ENCODE measurements at regions not wholly inside any gene's neighbourhood (a gene's known extent, or its start where the extent isn't known, plus 50 kb on each side); places are given as distances from the start of the nearest gene placed in this dataset.

DNA sequence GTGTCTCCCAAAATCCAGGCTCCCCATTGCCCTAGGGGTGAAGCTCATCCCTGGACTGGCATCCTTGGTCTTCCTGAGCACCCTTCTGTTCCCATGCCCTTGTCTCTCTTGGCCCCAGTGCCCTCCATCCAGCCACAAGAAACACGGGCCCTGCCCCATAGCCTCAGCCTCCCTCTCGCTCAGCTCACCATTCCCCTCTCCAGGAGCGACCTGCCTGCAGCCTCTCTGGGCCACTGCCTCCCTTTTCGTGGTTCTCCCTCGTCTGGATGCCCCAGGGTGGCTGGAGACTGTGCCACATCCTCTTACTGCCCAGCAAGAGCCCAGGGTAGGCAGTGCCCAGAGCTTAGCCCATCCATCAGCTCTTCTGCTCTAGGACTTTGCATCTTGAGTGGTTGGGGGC is 532.1 kb downstream of the TBC1D22A start:
- DNase-seq, result no peak

DNA sequence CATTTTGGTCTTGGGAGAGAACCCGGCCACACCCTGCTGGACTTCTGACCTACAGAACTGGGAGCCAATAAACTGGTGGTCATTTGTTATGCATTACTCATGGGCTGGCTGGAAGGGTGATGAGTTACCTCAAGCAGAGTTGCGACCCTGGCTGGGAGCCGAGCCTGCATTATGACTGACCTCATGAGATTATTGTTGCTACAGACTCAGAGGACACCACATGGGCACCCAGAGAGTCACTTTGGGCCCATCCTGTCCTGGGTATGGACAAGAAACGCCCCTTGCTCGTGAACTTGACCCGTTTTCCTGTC is 531.7 kb downstream of the TBC1D22A start:
- DNase-seq, result no peak

DNA sequence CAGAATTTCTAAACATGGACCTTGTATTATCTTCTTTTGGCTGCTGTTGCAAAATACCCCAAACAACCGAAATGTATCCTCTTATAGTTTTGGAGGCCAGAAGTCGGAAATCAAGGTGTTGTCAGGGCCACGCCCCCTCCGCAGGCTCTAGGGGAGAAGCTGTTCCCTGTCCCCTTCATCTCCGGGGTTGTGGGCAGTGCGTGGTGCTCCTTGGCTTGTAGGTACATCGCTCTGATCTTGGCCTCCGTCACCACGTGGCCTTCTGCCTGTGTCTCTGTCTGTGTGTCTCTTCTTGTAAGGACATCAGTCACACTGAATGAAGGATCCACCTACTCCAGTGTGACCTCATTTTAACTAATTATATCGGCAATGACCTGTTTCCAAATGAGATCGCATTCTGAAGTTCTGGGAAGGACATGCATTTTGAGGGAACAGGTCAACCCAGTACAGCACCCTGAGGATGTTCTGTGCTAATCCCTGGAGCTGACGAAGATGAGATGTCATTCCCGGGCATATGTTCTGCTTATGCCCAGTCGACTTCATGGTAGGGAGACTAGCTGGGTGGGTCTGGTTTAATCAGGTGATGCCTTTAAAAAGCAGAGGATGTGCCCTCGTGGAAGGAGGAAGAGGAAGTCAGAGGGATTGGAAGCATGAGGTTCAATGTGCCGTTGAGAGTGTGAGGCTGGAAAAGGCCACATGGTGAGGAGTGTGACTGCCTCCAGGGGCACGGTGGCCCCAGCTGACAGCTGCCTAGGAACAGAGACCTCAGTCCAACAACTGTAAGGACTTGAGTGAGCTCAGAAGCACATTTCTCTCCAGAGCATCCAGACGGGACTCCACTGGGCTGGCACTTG is 531.1 kb downstream of the TBC1D22A start:
- no peak for DNase-seq

DNA sequence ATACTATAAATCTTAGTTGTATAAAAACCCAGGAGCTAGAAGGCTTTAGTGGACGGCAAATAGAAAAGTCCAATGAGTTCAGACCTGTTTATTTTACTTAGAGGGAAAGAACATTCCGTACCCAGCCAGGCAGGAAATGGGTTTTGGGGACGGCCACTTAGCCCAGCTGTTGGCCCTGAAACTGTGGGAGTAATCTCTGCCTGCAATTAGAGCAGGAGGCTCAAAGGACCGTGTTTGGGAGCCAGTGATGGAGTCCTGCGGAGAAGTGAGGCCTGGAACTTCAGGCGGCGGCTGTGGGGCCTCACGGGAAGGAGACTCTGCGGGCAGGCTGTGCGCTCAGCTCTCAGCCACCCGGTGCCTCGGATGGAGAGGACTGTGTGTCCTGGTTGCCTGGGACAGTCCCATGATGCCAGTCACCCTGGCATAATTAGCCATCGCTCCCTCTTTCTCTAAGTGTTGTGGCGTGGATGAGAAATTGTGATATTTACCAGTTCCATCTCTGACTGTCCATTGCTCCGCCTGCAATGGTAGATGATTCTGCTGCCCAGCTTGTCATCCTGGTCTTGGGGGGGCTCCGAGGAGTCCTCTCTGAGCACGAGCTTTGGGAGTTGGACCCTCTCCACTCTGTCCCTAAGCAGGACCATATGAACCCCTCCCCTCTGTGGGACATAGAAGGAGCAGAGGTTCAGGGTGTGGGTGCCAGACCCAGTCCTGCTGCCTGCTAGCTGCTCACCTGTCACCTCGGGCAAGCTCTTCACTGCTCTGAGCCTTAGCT is 530.3 kb downstream of the TBC1D22A start:
- no peak for DNase-seq

DNA sequence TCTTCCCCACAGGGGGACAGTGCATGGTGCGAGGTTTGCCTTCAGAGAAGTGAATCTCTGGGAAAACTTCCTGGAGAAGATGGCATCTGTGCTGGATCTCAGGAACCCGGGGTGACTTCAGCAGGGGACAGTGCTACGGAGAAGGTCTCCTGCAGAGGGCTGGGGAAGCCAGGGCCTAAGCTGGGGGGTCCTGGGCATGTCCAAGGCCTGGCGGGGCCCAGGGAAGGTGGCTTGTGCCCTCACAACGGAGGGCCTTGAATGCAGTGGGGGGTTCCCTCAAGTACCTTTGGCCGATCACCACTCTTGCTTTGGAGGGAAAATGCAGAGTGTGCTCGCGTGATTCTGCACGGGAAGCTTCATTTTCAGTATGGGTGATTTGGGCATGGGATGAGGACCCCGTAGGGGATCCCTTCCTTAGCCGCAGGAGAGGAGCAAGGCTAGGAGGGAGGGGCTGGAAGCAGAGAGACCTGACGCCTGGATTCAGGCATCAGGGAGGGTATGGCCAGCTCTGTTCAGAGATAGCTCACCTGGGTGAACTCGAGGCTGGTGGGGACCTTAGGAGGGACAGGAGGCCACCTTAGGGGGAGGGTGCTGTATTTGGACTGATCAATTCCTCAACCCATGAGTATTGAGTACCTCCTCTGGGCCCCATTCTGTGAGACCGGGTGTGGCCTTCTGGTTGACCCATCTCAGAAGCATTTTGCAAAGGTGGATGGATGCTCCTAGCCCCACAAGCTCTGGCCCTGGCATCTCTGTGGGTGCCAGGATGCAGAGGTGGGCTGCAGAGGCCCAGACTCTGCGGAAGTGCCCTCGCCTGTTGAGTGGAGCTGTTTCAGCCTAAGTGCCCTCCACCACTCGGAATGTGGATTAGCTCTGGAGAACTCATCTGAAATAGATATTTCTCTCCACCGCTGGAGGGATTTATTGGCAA is 529.4 kb downstream of the TBC1D22A start:
- no peak for DNase-seq

DNA sequence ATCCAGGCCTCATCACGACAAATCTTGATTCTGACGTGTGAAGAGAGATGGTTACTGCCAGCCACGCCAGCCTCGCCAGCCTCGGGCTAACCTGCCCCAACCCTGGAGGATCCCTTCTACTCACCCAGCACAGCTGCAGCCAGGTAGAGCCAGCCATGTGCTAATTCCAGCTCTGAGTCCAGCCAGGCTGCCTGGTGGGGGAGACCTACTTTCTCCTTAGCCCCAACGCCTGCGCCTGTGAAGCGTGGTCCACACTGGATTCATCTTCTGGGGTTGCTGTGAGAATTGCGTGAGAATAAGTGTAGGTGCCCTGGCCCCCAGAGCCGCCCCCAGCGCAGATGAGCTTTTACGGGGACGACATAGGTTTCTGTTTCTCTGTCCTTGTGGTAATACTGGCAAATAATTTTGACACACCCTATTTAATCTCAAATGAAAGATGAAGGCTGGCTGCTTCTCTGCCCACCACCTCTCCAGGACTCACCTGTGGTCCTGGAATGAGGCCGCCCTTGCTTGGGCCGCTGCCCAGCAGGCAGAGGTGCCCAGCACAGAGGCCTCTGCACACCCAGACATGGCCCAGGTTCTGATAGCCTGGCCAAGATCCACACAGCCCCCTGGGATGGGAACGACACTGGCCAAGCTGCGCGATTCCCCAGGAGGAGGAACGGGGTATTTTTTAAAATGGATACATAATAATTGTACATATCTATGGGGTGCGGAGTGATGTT is 528.4 kb downstream of the TBC1D22A start:
- no peak for DNase-seq

DNA sequence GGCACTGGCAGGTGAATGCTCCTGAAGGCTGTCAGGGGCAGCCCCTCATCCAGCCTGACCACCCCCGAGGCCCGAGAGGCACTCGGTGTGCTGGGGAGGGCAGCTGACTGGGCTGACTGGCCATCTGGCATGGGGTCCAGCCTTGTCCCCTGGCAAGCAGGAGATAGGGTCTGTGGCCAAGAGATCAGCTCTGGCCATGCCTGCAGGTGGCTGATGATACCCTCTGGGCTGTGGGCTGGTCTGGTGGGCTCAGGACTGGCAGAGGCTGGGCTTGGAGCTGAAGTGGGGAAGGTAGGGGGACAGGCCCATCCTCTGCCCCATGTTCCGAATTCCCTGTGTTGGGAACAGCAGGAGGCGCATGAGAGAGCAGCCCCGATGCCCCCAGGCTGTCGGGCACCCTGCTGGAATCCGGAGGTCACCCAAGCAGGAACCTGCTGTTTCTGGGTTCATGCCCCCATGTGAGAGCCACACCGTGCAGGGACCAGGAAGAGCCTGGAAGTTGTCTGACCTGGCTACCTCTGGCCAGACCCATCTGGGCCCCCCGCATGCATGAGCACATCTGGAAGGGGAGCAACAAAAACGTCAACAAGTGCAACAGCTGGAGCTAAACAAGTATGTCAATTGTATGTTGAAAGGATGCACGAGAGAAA is 527.0 kb downstream of the TBC1D22A start:
- DNase-seq, result no peak

DNA sequence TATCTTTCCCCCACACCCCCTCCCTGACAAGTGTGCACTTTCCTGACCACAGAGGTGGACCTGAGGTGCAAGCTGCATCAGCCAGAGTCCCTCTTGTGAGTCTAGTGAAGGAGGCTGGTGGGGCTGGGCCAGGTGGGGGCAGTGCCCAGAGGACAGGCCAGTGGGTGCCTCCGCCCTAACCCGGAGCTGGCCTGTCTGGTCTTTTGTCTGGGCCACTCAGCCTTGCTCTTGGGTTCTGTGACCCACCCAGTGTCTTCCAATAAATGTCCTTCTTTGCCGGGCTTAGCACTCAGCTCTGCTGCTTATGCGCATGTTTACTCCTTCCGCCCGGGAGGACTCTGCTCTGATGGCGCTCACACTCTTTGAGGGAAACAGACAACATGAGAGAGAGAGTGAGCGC is 526.2 kb downstream of the TBC1D22A start:
- no peak for DNase-seq

DNA sequence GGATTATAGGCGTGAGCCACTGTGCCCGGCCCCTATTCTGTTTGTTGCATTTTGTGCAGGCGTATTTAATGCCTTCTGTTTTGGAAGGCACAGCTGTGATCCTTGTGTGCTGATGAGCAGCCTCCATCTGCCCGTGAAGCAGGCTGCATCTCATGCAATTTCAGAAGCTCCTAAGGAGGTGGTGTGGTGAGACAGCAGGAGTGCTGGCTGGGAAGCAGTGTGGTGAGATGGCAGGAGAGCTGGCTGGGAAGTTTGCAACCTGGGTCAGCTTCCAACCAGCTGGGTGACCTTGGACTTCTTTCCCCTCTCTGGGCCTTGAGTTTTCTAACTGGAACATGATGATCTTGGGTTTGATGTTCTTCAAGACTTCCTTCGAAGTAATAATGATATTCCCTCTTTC is 525.1 kb downstream of the TBC1D22A start:
- DNase-seq, result no peak

DNA sequence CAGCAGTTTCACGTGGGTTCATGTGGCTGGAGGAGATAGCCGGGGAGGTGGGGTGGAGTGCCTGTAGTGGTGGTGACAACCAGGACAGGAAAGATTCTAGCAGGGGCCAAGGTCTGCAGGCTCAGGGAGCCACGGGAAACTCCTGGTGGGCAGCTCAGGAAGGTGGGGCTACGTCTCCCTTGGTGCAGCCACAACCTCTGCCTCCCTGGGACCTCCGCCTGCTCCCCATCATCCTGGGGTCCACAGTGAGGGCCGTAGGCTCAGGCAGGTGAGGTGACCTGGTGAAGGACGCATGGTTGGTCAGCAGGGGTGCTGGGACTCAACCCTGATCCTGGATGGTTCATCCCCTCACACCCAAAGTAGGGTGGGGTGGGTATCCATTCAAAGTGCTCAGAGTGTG is 524.1 kb downstream of the TBC1D22A start:
- no peak for DNase-seq

DNA sequence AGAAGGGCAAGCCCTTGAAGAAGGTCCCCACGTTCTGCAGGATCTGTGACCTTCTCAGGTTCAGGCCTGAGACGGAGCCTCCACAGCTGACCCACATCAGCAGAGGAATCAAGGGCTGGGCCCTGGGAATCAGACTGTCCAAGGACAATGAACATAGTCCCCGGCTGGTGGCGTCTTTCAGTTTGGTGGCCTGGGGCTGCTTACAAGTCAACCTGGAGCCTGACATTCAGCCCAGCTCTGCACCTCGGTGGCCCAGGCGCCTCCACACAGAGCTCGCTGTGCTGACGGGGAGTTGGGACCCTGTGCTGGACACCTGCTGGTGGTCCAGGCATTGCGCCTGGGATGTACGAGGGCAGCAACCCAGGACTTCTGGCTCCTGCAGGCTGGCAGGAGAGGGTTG is 523.5 kb downstream of the TBC1D22A start:
- no peak for DNase-seq

DNA sequence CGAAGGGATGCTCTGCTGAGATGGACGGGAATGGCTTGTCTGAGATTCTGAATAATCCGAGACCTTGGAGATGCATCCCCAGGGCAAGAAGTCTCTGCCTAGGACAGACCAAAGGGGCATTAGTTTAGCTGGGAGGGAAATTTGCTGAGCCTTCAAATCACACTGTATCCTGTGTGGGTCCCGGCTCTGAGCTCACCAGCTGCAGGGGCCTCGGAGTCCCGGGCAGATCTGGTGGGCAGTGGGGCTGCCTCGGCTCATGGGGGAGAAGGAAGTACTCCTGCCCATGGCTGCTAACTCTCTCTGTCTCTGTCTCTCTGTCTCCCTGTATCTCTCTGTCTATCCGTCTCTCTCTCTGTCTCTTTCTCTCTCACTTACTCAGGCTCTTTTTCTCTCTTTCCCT is 522.4 kb downstream of the TBC1D22A start:
- DNase-seq, result no peak

DNA sequence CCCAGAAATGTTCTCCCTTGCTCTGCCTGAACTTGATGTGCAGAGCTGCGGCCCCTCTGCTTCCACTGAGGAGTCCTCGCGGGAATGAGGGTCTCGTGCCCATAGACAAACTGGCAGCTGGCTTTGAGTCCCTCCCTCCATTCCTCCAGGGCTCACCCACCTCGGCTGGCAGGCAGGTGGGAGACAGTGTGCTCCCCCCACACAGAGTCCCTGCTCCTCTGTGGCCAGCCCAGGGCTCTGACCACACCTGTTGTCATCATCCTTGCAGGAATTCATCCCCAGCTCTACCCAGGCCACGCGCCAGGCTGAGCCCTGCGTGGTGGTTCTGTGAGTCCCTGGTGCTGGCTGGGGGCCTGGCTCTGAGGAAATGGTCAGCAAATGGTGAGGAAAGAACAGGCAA is 521.9 kb downstream of the TBC1D22A start:
- DNase-seq, result no peak

DNA sequence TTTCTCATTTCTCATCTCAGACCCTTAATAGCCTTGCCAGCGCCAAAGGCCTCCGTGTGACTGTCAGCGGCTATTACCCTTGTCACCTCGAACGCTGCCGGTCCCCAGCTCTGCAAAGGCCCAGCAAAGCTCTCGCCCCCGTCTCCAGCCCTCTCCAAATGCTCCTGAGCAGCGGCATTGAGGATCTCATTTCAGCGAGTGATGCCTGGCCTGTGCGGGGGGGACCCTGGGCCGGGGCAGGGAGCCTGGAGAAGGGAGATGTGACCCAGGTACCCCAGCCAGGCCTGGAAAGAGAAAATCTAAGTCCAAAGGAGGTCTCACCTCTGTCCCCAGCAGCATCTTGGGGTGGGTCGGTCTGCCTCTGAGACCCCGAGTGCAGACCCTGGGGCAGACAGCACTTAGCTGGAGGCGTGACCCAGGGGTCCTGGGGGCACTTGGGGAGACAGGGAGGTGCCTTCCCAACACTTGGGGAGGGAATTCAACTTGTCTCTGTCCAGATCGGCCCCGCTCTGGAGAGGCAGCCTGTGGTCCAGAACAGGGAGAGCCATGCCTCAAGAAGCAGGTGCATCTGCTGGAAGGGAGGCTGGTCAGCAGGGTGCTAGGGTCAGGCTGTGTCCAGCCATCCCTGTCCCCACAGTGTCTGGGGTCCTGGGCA is 521.3 kb downstream of the TBC1D22A start:
- no peak for DNase-seq

DNA sequence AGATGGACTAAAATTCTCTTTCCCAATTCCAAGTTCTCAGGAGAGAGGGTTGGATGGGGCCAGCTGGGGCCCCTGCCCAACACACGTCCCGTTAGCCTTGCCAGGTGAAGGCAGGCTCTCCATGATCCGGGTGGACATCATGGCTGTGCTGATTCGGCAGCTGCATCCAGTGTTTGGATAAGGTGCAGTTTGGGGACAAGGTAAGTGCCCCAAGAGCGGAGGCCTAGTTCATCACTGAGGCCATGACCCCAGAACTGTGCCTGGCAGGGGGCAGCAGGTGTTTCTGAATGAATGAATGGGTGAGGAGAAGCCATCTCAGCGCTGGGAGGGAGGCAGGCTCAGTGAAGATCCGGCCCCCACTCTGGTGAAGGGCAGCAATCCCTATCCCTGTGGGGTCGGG is 520.4 kb downstream of the TBC1D22A start:
- no peak for DNase-seq

DNA sequence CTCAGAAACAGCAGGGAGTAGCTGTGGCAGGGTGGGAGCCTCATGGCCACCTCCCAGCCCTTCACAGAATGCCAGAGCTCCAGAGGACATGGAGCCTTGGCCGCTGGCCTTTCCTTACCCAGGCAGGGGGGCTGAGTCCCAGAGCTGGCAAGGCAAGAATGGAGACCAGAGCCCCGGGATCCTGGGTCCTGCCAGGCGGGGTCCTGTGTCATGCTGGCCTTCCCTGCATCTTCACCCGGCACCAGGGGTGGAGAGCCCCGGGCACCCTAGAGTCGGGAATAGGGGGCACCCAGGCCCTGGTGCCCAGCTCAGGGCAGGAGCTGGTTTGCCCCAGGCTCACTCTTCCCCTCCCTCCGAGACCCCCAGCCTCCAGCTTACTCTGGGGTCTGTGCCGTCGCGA is 519.9 kb downstream of the TBC1D22A start:
- DNase-seq, result no peak

DNA sequence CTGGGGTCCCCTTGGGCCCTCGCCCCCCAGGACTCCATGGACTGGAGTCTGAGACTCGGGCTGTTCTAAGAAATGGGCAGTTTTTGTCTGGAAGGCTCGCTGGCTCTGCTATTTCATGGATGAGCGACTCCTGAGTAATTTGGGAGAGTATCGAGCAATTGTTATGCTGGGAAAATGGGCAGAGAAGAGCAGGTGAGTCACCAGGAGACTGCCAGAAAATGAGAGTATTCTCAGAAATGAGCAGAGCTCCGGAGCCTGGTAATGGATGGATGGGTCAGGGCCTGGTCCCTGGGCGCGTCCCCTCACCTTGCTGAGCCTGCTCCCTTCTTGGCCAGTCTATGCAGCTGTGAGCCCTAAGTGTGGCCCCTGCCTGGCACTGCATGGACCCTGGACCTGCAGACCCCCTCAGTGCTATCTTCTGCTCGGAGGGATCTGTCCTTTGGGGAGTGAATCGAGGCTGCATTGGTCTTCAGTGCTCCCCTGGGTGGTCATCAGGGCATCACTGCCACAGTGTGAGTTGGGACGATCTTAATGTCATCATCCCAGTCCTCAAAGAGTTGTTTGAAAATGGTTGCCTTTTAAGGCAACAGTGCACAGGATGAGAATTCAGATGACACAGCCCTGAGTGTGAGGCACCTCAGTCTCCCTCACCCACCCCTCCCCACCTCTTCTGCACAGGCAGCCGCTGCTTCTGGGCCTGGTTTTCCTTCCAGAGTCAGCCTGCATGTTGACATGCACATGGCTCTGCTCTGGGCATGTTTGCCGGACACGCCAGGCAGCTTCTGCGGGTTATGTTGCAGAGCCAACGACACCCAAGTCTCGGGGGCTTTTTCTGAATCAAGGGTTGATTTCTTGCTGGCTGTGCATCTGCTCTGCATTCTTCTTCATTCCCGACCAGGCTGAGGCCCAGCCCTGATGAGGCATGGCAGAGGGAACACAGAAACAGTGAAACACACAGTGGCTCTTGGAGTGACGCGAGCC is 519.0 kb downstream of the TBC1D22A start:
- peak; percentile 45 for DNase-seq

DNA sequence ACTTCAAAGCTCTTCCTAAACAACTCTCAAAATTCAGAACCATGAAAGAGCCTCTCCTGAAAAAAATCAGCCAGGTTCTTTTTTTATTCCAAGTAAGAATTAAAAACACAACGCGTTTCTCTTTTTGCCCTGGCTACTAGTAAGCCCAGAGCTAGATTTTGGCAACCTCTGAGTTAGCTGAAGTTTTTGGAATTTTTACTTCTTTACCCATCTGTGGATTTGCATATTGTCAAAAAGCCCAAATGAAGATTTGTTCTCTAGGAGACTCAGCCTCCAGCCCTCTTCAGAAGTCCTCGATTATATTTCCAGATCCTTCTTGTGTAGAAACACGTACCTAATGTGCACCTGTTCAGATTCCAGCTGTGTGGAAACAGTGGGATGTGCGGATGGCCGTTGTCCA is 517.9 kb downstream of the TBC1D22A start:
- DNase-seq, result peak; percentile 42

DNA sequence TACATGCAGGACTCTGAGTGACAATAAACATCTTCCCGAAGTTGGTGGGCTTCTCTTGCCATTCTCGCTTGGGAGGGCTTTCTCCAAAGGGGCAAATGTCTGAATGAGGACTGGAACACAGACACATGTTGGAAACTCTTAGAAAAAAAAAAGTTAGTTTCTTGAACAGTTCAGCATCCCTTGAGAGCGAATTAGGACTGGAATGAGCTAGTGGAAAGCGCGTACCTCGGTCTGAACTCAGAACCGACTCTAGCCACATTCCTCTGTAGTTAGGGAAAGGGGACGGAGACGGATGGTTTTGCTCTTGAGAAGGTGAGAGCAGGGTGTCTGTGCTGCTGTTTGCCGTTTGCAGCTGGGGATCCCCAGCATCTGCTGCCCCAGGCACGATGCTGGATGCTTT is 517.3 kb downstream of the TBC1D22A start:
- no peak for DNase-seq

DNA sequence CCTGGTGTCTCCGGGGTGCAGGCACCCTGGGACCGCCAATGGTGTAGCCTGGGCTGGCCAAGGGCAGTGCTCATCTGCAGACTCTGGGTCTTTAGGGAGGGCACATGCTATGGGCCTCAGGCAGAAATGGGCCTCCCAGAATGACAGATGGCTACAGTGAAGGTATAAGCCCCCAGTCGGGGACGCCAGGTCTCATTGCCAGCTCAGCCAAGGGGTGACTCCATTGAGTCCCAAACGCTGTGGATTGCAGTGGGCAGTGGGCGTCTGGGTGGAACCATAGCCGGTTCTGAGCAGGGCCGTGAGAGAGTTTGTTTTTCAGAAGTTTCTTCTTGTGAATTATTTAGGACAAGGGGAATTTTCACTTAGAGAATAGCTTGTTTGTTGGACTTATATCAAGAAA is 516.9 kb downstream of the TBC1D22A start:
- DNase-seq, result no peak

Measured in NCI-H1105 (cell line).